KMS-11 (cell line): ENCODE measurements at regions not wholly inside any gene's neighbourhood (a gene's known extent, or its start where the extent isn't known, plus 50 kb on each side); places are given as distances from the start of the nearest gene placed in this dataset.

Experiments used
- H2AFZ ChIP-seq: fragments of 200-600 bp; sonication (generic); 2 replicates; pipeline ENCODE4 v1.6.1; 2016; ENCODE audit warnings: antibody characterized with exemption, mixed run types, low read depth
- H3K27ac ChIP-seq: fragments of 200-600 bp; sonication (generic); 2 replicates; pipeline ENCODE4 v1.6.1; 2016; ENCODE audit warnings: mild to moderate bottlenecking, mixed run types
- H3K27me3 ChIP-seq: fragments of 200-600 bp; sonication (generic); 2 replicates; pipeline ENCODE4 v1.6.1; 2017; ENCODE audit warnings: mild to moderate bottlenecking, low read depth, mixed run types, moderate library complexity; ENCODE audit not compliant: insufficient read depth
- H3K36me3 ChIP-seq: fragments of 200-600 bp; sonication (generic); 2 replicates; pipeline ENCODE4 v1.6.1; 2017; ENCODE audit warnings: mild to moderate bottlenecking, mixed run types; ENCODE audit not compliant: insufficient read depth
- H3K4me1 ChIP-seq: fragments of 200-600 bp; sonication (generic); 2 replicates; pipeline ENCODE4 v1.6.1; 2016; ENCODE audit warnings: mild to moderate bottlenecking, low read depth, mixed run types; ENCODE audit not compliant: poor library complexity, severe bottlenecking
- H3K4me2 ChIP-seq: fragments of 200-600 bp; sonication (generic); 2 replicates; pipeline ENCODE4 v1.7.0; 2016; ENCODE audit warnings: mild to moderate bottlenecking, mixed run types
- H3K4me3 ChIP-seq: fragments of 200-600 bp; sonication (generic); IDR thresholded peaks from 2 replicates; pipeline ENCODE4 v1.6.1; 2017; ENCODE audit warnings: low read depth, low read length, mixed read lengths; ENCODE audit not compliant: insufficient read depth
- H3K79me2 ChIP-seq: fragments of 200-600 bp; sonication (generic); 2 replicates; pipeline ENCODE4 v1.6.1; 2016; ENCODE audit warnings: low read depth, mixed run types; ENCODE audit not compliant: insufficient read depth
- H3K9ac ChIP-seq: fragments of 200-600 bp; sonication (generic); 2 replicates; pipeline ENCODE4 v1.6.1; 2016; ENCODE audit warnings: mild to moderate bottlenecking, mixed run types
- H4K20me1 ChIP-seq: fragments of 200-600 bp; sonication (generic); 2 replicates; pipeline ENCODE4 v1.6.1; 2016; ENCODE audit warnings: mild to moderate bottlenecking, mixed run types; ENCODE audit not compliant: insufficient read depth
- CTCF ChIP-seq: fragments of 200-600 bp; sonication (generic); conservative IDR thresholded peaks from 2 replicates; pipeline ENCODE4 v1.6.1; 2017; ENCODE audit warnings: low read depth, mild to moderate bottlenecking, antibody characterized with exemption, low read length, moderate library complexity, mixed read lengths

- no peaks in the 10 kb centered on the region for H3K4me1 ChIP-seq
- H3K36me3 ChIP-seq = no peaks in the 10 kb centered on the region
- H3K4me3 ChIP-seq = no peak overlapping the region
- no peaks in the 10 kb centered on the region for H3K79me2 ChIP-seq
- no peak overlapping the region for H3K9ac ChIP-seq
- H3K27ac ChIP-seq = no peak overlapping the region
- no peak for TF ChIP-seq CTCF
- H2AFZ ChIP-seq = no peak overlapping the region
- H3K27me3 ChIP-seq = no peaks in the 10 kb centered on the region
- no peaks in the 10 kb centered on the region for H4K20me1 ChIP-seq
- H3K4me2 ChIP-seq = no peak overlapping the region
These were observed 138.4 kb upstream of the HNRNPA3 start for GRCh38 chr2:177074099-177074710.

GRCh38 chr2:177075254-177075653, 137.3 kb upstream of the HNRNPA3 start:
- H3K4me3 ChIP-seq = no peak overlapping the region
- TF ChIP-seq CTCF = no peak
- H3K36me3 ChIP-seq = no peaks in the 10 kb centered on the region
- no peak overlapping the region for H3K9ac ChIP-seq
- H2AFZ ChIP-seq = no peak overlapping the region
- no peak overlapping the region for H3K27ac ChIP-seq
- H4K20me1 ChIP-seq = no peaks in the 10 kb centered on the region
- H3K4me2 ChIP-seq = no peak overlapping the region
- no peaks in the 10 kb centered on the region for H3K27me3 ChIP-seq
- no peaks in the 10 kb centered on the region for H3K79me2 ChIP-seq
- H3K4me1 ChIP-seq = no peaks in the 10 kb centered on the region

GRCh38 chr2:177076636-177077179, 135.9 kb upstream of the HNRNPA3 start:
- Histone ChIP-seq H3K4me2 (no peak overlapping the region), H3K4me3 (no peak overlapping the region), H3K27me3 (no peaks in the 10 kb centered on the region), H2AFZ (no peak overlapping the region), H3K9ac (no peak overlapping the region), H3K27ac (no peak overlapping the region), H4K20me1 (no peaks in the 10 kb centered on the region), H3K79me2 (no peaks in the 10 kb centered on the region), H3K4me1 (no peaks in the 10 kb centered on the region), H3K36me3 (no peaks in the 10 kb centered on the region)
- no peak for TF ChIP-seq CTCF

- Histone ChIP-seq H4K20me1 (no peaks in the 10 kb centered on the region), H3K9ac (no peak overlapping the region), H3K36me3 (no peaks in the 10 kb centered on the region), H3K79me2 (no peaks in the 10 kb centered on the region), H3K4me3 (no peak overlapping the region), H3K27me3 (no peaks in the 10 kb centered on the region), H3K4me2 (no peak overlapping the region), H3K27ac (no peak overlapping the region), H3K4me1 (no peaks in the 10 kb centered on the region), H2AFZ (no peak overlapping the region)
- TF ChIP-seq CTCF = no peak
These were observed 134.8 kb upstream of the HNRNPA3 start for GRCh38 chr2:177077778-177078177.
